ENCODE measurements at regions not wholly inside any gene's neighbourhood (a gene's known extent, or its start where the extent isn't known, plus 50 kb on each side); places are given as distances from the start of the nearest gene placed in this dataset.

DNA sequence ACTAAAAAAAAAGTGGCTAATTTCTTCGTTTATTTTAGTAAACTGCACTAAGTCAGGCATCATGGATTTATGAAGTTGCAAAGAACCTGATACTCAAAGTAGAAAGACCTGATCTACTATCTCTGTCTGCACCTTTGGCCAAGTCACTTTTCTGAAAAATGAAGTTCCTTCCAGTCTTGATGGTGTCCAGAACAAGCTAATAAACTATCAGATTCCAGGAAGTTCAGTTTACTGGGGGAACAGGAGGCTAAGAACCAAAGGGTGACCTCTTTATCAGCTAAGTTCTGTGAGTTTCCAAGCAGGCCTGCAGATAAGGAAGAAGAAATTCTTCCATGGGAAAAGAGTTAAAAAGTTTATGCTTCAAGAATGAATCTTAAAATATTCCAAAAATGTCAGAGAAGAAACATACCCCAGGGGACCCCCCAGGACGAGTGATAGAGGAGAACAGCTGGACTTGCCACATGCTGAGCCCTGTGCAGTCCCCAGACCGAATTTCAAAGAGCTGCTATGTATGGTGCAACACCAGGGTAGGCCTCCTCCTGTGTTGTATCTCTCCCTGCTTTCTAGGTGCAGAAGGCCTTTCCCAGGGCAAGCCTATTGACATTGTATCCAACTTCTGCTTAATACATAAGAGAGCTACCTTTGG lies 72.8 kb upstream of the FGGY start:
- no peak overlapping the region for H3K4me3 ChIP-seq (ENCODE audit: insufficient read depth, low read depth, low read length)
- no peak for DNase-seq
- no peaks in the 10 kb centered on the region for H3K27me3 ChIP-seq (ENCODE audit: control insufficient read depth, insufficient read depth, low read length)
- no peaks in the 10 kb centered on the region for H3K36me3 ChIP-seq (replicated peaks; ENCODE audit: control insufficient read depth, insufficient read depth, low read length)

DNA sequence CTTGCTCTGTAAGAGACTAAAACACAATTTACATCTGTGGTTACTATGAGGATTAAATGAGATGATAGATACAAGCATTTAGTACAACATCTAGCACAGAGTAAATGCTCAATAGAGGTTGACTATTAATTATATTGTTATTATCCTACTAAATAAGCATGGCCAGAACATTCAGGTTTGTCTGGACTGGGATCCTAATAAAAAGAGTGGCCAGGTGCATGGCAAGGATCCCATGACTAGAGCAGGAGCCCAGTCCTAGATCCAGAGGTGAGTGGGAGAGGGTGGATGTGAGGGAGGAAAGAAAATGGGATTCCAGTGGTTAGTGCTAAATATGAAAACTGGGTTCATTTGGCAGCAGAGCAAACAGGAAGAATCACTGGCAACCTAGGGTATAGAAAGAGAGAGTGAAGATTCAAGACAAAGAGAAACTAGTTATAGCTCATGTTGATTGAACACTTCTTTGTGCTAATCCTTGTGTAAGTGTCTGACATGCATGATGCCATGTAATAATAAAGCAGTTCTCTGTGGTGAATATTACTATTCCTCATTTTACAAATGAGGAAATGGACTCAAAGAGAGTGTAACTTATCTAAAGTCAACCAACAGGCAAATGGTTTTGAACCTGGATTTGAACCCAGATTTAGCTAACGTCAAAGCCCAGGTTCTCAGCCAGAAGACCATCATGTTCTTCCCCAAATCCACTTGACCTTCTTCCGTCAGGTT lies 71.1 kb upstream of the FGGY start:
- Histone ChIP-seq H3K27me3 (ENCODE audit: control insufficient read depth, insufficient read depth, low read length) (no peaks in the 10 kb centered on the region), H3K36me3 (replicated peaks; ENCODE audit: control insufficient read depth, insufficient read depth, low read length) (no peaks in the 10 kb centered on the region), H3K4me3 (ENCODE audit: insufficient read depth, low read depth, low read length) (no peak overlapping the region)
- DNase-seq = no peak

DNA sequence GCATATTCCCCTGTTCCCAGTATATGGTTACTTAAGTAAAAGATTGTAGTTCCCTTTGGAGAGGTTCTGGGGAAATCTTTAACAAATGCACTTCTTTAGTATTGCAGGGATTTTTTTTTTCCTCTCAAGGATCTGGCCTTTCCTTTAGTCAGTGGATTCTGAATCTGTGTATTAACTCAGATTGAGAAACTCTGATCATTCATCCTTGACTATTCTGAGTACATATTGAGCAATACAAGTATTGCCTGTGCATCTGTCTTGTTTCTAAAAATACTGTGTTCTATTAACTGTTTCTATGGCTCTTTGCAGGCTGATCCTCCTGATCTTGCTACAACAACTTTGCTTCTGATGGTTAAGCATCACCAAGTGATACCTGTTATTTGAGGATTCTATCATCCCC lies 67.8 kb upstream of the FGGY start:
- H3K4me3 ChIP-seq (ENCODE audit: insufficient read depth, low read depth, low read length) = no peak overlapping the region
- H3K36me3 ChIP-seq (replicated peaks; ENCODE audit: control insufficient read depth, insufficient read depth, low read length) = no peaks in the 10 kb centered on the region
- no peaks in the 10 kb centered on the region for H3K27me3 ChIP-seq (ENCODE audit: control insufficient read depth, insufficient read depth, low read length)
- DNase-seq = no peak

DNA sequence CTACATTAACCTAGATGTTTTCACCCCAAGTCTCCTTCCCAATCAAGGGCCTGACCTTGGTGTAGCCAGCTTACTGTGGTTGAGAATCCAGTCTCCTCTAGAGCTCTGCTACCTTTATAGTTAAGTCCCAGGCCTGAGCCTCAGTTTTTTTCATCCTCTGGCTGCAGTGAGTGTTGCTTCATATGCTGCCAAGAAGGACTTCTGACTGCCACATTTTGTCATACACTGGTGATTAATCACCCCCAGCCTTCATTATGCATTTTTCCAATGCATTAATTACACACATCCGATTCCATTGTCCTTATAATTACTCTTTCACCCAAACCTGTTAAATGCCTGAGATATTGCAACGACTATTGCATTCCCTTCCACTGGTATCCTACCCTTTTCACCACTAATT lies 66.3 kb upstream of the FGGY start:
- Histone ChIP-seq H3K4me3 (ENCODE audit: insufficient read depth, low read depth, low read length) (no peak overlapping the region), H3K36me3 (replicated peaks; ENCODE audit: control insufficient read depth, insufficient read depth, low read length) (no peaks in the 10 kb centered on the region), H3K27me3 (ENCODE audit: control insufficient read depth, insufficient read depth, low read length) (no peaks in the 10 kb centered on the region)
- no peak for DNase-seq

DNA sequence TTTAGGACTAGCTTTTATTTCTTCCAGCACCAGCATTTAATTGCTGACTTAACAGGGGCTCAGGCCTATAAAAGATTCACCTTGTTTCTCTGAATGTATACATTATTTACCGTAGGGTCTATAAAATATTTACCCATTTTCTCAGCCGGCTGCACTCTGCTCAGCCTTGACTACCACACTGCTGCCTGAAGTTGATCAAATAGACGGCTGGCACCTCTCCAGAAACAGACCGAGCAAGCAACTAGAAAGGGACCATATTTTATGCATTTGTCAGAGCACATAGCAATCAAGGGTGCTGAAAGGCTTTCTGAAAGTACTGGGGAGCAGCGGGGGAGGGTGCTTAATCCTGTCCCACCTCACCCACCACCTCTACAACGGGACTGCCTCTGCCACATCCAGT lies 64.7 kb upstream of the FGGY start:
- Histone ChIP-seq H3K27me3 (ENCODE audit: control insufficient read depth, insufficient read depth, low read length) (no peaks in the 10 kb centered on the region), H3K36me3 (replicated peaks; ENCODE audit: control insufficient read depth, insufficient read depth, low read length) (no peaks in the 10 kb centered on the region), H3K4me3 (ENCODE audit: insufficient read depth, low read depth, low read length) (no peak overlapping the region)
- DNase-seq = no peak

DNA sequence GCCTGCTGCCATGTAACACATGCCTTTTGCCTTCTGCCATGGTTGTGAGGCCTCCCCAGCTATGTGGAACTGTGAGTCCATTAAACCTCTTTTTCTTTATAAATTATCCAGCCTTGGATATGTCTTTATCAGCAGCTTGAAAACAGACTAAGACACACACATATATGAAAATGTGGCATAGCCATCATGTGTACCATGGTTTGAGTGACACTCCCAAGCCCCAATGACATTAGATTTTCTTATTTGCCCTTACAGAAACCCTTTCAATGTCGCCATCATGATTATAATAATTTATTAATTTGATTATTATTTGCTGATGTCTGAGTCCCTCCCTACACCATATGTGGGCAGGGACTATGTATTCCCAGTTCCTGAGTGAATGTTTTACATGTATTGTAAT lies 63.5 kb upstream of the FGGY start:
- H3K4me3 ChIP-seq (ENCODE audit: insufficient read depth, low read depth, low read length) = no peak overlapping the region
- no peaks in the 10 kb centered on the region for H3K27me3 ChIP-seq (ENCODE audit: control insufficient read depth, insufficient read depth, low read length)
- no peak for DNase-seq
- H3K36me3 ChIP-seq (replicated peaks; ENCODE audit: control insufficient read depth, insufficient read depth, low read length) = no peaks in the 10 kb centered on the region

DNA sequence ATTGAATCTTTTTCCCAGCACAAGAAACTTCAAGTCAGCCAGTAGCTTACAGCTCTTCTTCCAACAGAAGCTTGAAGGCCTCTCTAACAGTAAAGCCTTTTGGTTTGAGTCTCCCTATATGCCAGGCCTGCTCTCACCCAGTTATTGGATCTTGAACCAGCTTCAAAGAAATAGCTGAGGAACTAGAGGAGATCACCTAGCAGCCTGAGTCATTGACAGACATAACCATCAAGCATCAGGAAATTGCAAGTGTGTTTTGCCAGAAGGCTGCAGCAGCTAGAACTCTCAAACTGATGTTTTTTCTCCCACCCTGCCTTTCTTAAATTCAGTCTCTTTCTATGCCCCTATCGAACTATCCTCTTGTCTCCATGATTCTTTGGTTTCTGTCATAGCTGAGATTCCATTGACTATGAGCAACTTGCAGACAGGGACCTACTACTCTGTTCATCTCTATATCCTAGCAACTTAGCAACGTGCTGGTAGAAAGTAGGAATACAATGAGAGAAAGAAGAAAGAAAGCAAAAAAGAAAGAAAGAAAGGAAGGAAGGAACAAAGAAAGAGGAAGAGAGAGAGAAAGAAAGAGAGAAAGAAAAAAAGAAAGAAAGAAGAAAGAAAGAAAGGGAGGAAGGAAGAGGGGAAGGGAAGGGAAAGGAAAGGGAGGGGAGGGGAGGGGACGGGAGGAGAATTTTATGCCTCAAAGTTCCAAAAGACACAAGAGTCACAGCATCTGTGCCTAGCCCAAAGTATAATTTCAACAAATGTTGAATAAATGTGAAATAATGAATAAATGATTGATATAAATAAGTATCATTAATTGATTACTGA lies 60.0 kb upstream of the FGGY start:
- Histone ChIP-seq H3K27me3 (ENCODE audit: control insufficient read depth, insufficient read depth, low read length) (no peaks in the 10 kb centered on the region), H3K36me3 (replicated peaks; ENCODE audit: control insufficient read depth, insufficient read depth, low read length) (no peaks in the 10 kb centered on the region), H3K4me3 (ENCODE audit: insufficient read depth, low read depth, low read length) (no peak overlapping the region)
- DNase-seq = no peak

DNA sequence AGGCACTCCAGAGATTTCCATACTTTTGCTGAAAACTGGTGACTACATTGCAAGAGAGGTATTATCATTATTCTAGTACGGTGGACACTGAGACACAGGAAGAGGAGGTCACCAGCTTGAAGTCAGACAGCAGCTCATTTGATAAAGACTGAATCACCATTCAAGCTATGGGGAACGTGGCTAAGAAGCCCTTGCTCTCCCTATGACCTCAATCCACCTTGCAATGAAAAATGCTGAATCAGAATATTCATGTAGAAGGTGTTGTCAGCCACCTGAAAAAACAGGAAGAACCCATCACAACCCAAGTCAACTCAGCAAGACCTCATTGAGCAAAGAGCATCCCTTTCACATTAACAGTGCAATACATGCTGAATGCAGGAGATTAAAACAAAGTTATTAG lies 59.0 kb upstream of the FGGY start:
- Histone ChIP-seq H3K4me3 (ENCODE audit: insufficient read depth, low read depth, low read length) (no peak overlapping the region), H3K27me3 (ENCODE audit: control insufficient read depth, insufficient read depth, low read length) (no peaks in the 10 kb centered on the region), H3K36me3 (replicated peaks; ENCODE audit: control insufficient read depth, insufficient read depth, low read length) (no peaks in the 10 kb centered on the region)
- no peak for DNase-seq

DNA sequence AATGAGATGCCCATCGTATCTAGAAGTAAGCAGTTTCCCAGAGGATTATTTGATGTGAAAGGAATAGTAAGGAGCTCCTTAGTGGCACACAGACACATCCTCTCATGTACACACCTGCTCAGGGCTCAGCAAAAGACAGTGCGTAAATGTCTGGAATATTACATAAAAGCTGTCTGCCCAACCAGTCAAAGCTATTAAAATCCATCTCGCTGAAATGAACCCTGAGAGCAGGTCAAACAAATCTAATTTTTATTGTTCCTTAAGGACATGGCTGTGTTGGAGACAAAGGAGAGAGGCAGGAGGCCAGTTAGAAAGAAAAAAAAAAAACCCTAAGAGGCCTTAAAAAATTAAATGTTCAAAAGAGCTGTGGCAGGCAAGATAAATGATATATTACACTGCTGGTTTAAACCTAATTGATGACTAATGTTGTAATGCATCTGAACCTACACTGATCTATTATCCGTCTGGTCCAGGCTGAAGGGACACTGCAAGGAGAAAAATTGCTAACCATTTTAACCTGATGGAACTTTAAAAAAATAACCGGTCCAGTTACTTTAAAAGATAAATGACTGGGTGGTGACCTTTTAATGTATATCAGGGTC lies 58.5 kb upstream of the FGGY start:
- H3K36me3 ChIP-seq (replicated peaks; ENCODE audit: control insufficient read depth, insufficient read depth, low read length) = no peaks in the 10 kb centered on the region
- H3K4me3 ChIP-seq (ENCODE audit: insufficient read depth, low read depth, low read length) = no peak overlapping the region
- H3K27me3 ChIP-seq (ENCODE audit: control insufficient read depth, insufficient read depth, low read length) = no peaks in the 10 kb centered on the region
- no peak for DNase-seq

DNA sequence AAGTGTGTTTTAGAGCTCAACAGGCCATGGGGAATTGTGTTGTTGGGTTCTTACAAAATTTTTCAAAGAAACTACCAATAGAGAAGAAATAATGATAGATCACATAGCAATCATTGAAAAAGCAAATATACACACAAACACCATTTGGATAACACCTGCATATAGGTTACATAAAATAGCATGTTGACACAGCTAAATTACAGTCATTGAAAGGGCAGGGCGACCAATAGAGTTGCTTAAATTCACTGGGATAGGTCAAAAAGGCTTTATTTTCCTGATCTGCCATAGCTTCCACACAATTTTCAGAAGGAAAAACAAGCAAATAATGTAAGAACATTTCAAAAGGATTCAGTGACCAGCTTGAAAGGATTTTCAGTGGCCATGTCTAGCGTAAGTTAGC lies 57.9 kb upstream of the FGGY start:
- Histone ChIP-seq H3K4me3 (ENCODE audit: insufficient read depth, low read depth, low read length) (no peak overlapping the region), H3K27me3 (ENCODE audit: control insufficient read depth, insufficient read depth, low read length) (no peaks in the 10 kb centered on the region), H3K36me3 (replicated peaks; ENCODE audit: control insufficient read depth, insufficient read depth, low read length) (no peaks in the 10 kb centered on the region)
- DNase-seq = no peak

DNA sequence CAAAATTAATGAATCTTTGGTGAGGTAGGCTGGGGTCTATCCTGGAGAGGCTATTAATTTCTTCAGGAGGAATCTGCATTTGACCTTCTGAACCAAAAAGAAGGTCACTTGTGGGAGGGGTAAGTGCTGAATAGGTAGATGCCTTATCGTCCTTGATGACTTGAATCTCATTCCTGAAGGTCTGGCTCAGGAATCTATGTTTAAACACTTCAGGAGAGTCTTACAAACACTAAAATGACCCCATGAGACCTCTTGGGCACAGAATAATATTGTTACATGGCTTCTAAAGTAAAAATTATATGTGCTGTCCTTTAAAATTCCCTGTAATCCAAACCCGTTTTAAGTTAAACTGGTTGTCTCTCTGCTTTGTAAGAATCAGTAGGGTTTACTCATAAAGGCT lies 55.0 kb upstream of the FGGY start:
- Histone ChIP-seq H3K27me3 (ENCODE audit: control insufficient read depth, insufficient read depth, low read length) (no peaks in the 10 kb centered on the region), H3K36me3 (replicated peaks; ENCODE audit: control insufficient read depth, insufficient read depth, low read length) (no peaks in the 10 kb centered on the region), H3K4me3 (ENCODE audit: insufficient read depth, low read depth, low read length) (no peak overlapping the region)
- no peak for DNase-seq

DNA sequence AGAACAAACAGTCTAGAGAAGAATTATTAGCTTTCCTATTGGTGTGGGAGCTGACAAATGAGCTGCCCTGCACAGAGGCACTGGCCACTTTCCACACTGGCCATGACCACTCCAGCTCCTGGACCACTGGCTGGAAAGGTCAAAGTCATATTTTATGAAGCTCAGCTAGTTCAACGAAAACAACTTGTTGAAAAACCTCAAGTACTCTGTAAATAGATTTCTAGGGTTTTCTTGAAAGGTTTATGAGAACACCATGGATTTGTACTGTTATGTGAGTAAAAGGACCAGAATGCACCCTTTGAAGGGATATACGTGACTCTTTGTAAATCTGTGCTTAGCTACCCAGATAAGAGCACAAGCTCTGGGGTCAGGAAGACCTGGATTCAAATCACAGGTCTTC lies 54.5 kb upstream of the FGGY start:
- Histone ChIP-seq H3K4me3 (ENCODE audit: insufficient read depth, low read depth, low read length) (no peak overlapping the region), H3K36me3 (replicated peaks; ENCODE audit: control insufficient read depth, insufficient read depth, low read length) (no peaks in the 10 kb centered on the region), H3K27me3 (ENCODE audit: control insufficient read depth, insufficient read depth, low read length) (no peaks in the 10 kb centered on the region)
- no peak for DNase-seq

DNA sequence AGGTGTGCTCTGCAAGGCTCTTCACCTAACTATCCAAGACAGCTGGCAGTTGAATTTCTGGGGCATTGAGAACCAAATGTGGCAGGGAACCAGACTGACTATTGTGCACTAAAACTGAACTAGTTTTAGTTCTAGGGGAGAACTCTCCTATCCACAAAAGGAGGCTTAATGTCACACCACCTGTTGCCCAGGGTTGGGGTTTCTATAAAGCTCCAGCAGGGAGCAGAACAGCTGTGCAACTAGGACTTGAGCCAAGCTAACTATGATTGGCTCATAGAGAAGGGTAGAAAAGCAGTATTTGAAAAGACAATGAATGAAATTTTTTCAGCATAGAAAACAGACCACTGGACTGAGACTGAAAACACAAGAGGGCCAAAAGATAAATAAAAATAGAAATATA lies 53.3 kb upstream of the FGGY start:
- H3K4me3 ChIP-seq (ENCODE audit: insufficient read depth, low read depth, low read length) = no peak overlapping the region
- no peak for DNase-seq
- no peaks in the 10 kb centered on the region for H3K27me3 ChIP-seq (ENCODE audit: control insufficient read depth, insufficient read depth, low read length)
- no peaks in the 10 kb centered on the region for H3K36me3 ChIP-seq (replicated peaks; ENCODE audit: control insufficient read depth, insufficient read depth, low read length)

DNA sequence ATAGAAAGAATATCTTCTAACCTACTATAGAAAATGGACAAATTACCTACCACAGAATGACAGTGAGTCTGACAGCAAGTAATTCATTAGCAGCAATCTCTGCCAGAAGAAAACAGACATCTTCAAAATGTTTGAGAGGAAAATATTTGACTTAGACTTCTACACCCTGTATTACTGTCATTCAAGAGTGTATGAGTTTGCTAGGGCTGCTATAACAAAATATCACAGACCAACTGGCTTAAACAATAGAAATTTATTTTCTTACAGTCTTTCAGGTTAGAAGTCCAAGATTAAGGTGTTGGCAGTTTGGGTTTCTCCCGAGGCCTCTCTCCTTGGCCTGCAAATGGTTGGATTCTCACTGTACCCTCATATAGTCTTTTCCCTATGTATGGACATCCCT lies 52.9 kb upstream of the FGGY start:
- Histone ChIP-seq H3K27me3 (ENCODE audit: control insufficient read depth, insufficient read depth, low read length) (no peaks in the 10 kb centered on the region), H3K36me3 (replicated peaks; ENCODE audit: control insufficient read depth, insufficient read depth, low read length) (no peaks in the 10 kb centered on the region)

DNA sequence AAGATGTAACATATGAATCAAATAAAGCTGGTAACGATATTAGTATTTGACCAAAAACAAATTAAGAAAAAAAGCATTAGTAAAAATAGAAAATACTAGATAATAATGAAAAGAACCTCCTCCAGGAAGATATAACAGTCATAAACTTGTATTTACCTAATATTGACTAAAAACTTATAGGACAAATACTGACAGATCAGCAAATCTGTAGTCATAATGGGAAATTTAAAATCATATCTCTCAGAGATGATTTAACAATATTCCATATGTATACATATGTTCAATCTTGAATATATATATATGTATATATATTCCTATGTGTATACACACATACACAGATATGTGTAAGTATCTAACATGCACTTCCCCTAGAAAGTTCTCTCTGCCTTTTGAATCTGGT lies 52.0 kb upstream of the FGGY start:
- no peak for DNase-seq
- Histone ChIP-seq H3K27me3 (ENCODE audit: control insufficient read depth, insufficient read depth, low read length) (no peaks in the 10 kb centered on the region), H3K4me3 (ENCODE audit: insufficient read depth, low read depth, low read length) (no peak overlapping the region), H3K36me3 (replicated peaks; ENCODE audit: control insufficient read depth, insufficient read depth, low read length) (no peaks in the 10 kb centered on the region)

More for the DNA sequence above, 52.9 kb upstream of the FGGY start:
- DNase-seq = no peak
- H3K4me3 ChIP-seq (ENCODE audit: insufficient read depth, low read depth, low read length) = no peak overlapping the region

All from H7 (cell line).